Skeletal muscle satellite cell (primary cell): ENCODE measurements at regions not wholly inside any gene's neighbourhood (a gene's known extent, or its start where the extent isn't known, plus 50 kb on each side); places are given as distances from the start of the nearest gene placed in this dataset.

Experiments
- H3K27me3 ChIP-seq: 2 replicates; pipeline ENCODE4 v1.7.0; 2013; ENCODE audit warnings: low read length; ENCODE audit not compliant: control insufficient read depth, insufficient read depth
- H3K36me3 ChIP-seq: 2 replicates; pipeline ENCODE4 v1.7.0; 2013; ENCODE audit warnings: mild to moderate bottlenecking, control low read depth, low read length; ENCODE audit not compliant: insufficient read depth
- H3K4me1 ChIP-seq: 2 replicates; pipeline ENCODE4 v1.7.0; 2013; ENCODE audit warnings: low read length; ENCODE audit not compliant: control insufficient read depth, insufficient read depth
- H3K4me2 ChIP-seq: 2 replicates; pipeline ENCODE4 v1.7.0; 2013; ENCODE audit warnings: mild to moderate bottlenecking, low read length
- H3K4me3 ChIP-seq: 2 replicates; pipeline ENCODE4 v1.7.0; 2013; ENCODE audit warnings: low read length
- H3K9ac ChIP-seq: 2 replicates; pipeline ENCODE4 v1.7.0; 2013; ENCODE audit warnings: mild to moderate bottlenecking, low read depth, low read length, moderate library complexity
- H3K9me3 ChIP-seq: replicated peaks from 2 replicates; pipeline ENCODE4 v1.7.0; 2013; ENCODE audit warnings: mild to moderate bottlenecking, control low read depth, low read length

DNA sequence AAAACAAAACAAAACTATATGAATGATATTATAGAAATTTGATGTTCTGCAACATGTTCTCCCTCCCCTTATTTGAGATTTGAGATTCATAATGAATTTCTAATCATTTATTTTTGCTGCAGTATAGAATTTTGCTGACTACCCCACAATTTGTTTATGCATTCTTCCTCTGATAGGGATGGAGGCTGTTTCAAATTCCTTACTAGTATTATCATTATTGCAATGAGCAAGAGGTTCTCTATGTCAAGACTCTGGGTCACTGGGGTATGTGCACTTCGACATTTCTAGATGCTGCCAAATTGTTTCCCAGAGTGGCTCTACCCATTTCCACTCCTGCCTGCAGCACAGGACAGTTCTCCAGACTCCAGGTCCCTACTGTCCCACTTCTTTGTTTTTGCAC lies 54.9 kb upstream of the DAB2IP start:
- H3K4me3 ChIP-seq, result no peak overlapping the region
- H3K36me3 ChIP-seq, result no peaks in the 10 kb centered on the region
- H3K4me2 ChIP-seq, result no peak overlapping the region
- no peak overlapping the region for H3K9ac ChIP-seq
- no peaks in the 10 kb centered on the region for H3K9me3 ChIP-seq
- peaks cover 21% of the 10 kb centered on the region for H3K4me1 ChIP-seq
- peaks cover 48% of the 10 kb centered on the region for H3K27me3 ChIP-seq

GRCh38 chr9:121597698-121598166 lies 53.7 kb upstream of the DAB2IP start:
- Histone ChIP-seq H3K4me1 (peaks cover 21% of the 10 kb centered on the region), H3K4me2 (peak overlapping the region; percentile 83), H3K4me3 (peak overlapping the region; percentile 58), H3K9ac (no peak overlapping the region), H3K9me3 (no peaks in the 10 kb centered on the region), H3K36me3 (no peaks in the 10 kb centered on the region), H3K27me3 (peaks cover 44% of the 10 kb centered on the region)

GRCh38 chr9:121598167-121598964 lies 53.1 kb upstream of the DAB2IP start:
- H3K4me3 ChIP-seq, result peak overlapping the region; percentile 58
- H3K9ac ChIP-seq, result no peak overlapping the region
- H3K4me1 ChIP-seq, result peaks cover 21% of the 10 kb centered on the region
- no peaks in the 10 kb centered on the region for H3K9me3 ChIP-seq
- no peaks in the 10 kb centered on the region for H3K36me3 ChIP-seq
- peaks cover 38% of the 10 kb centered on the region for H3K27me3 ChIP-seq
- H3K4me2 ChIP-seq, result peak overlapping the region; percentile 83

GRCh38 chr9:121598965-121599871 lies 52.2 kb upstream of the DAB2IP start:
- Histone ChIP-seq H3K9me3 (no peaks in the 10 kb centered on the region), H3K36me3 (no peaks in the 10 kb centered on the region), H3K27me3 (peaks cover 37% of the 10 kb centered on the region), H3K9ac (peak overlapping the region; percentile 53), H3K4me1 (peaks cover 21% of the 10 kb centered on the region), H3K4me3 (peak overlapping the region; percentile 67), H3K4me2 (peak overlapping the region; percentile 83)

GRCh38 chr9:121599872-121600585 lies 51.4 kb upstream of the DAB2IP start:
- Histone ChIP-seq H3K9ac (peak overlapping the region; percentile 53), H3K27me3 (peaks cover 41% of the 10 kb centered on the region), H3K9me3 (no peaks in the 10 kb centered on the region), H3K4me1 (peaks cover 21% of the 10 kb centered on the region), H3K4me3 (peak overlapping the region; percentile 67), H3K36me3 (no peaks in the 10 kb centered on the region), H3K4me2 (peak overlapping the region; percentile 83)

DNA sequence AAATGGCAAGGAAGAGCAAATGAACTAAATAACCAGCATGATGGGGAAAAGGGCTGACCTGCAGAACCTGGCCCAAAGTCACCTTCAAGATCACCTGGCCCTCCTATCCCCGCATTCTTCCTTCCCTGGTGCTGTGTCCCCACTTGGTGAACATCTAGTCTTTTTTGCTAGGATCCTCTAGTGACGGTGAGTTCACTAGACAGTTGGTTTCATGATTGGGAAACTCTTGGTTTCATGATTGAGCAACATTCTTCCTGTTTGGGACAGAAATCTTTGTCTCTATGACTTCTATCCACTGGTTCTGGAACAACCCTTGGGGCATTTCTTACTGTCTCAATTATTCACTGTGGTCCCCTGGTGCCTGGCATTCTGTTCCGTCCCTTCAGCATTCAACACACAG lies 50.2 kb upstream of the DAB2IP start:
- Histone ChIP-seq H3K4me2 (no peak overlapping the region), H3K9me3 (no peaks in the 10 kb centered on the region), H3K36me3 (no peaks in the 10 kb centered on the region), H3K9ac (no peak overlapping the region), H3K4me1 (peaks cover 21% of the 10 kb centered on the region), H3K27me3 (peaks cover 43% of the 10 kb centered on the region), H3K4me3 (no peak overlapping the region)
